CD14-positive monocyte (primary cell): ENCODE measurements at regions not wholly inside any gene's neighbourhood (a gene's known extent, or its start where the extent isn't known, plus 50 kb on each side); places are given as distances from the start of the nearest gene placed in this dataset.

Experiments
- DNase-seq, 3 donors: peaks; one replicate each; pipeline ENCODE4 v3.0.0-alpha.2; 2011 to 2022
- H2AFZ ChIP-seq: 2 replicates; pipeline ENCODE4 v1.6.0; 2012; ENCODE audit warnings: mild to moderate bottlenecking, low read depth, low read length, inconsistent platforms; ENCODE audit not compliant: insufficient read depth, poor library complexity, severe bottlenecking
- H3K27ac ChIP-seq, 2 donors: 1 replicate in 1 of 2; 2 replicates in 1 of 2; pipeline ENCODE4 v1.5.1; 2012 to 2013; ENCODE audit warnings: low read length in 2 of 2, control low read depth in 1 of 2, inconsistent platforms in 1 of 2, low read depth in 1 of 2, mild to moderate bottlenecking in 1 of 2
- H3K27me3 ChIP-seq, 2 donors: one replicate each; pipeline versions ENCODE4 v1.6.0 to v1.6.1; 2011 to 2013; ENCODE audit warnings: low read length in 2 of 2; ENCODE audit not compliant: control insufficient read depth in 2 of 2, insufficient read depth in 2 of 2
- H3K36me3 ChIP-seq, 2 donors: replicated peaks in 1 of 2; 1 replicate in 1 of 2; 2 replicates in 1 of 2; pipeline versions ENCODE4 v1.5.1 to v1.6.1; 2012 to 2013; ENCODE audit warnings: low read length in 2 of 2, control low read depth in 1 of 2, inconsistent platforms in 1 of 2, mild to moderate bottlenecking in 1 of 2; ENCODE audit not compliant: insufficient read depth in 2 of 2, control insufficient read depth in 1 of 2
- H3K4me1 ChIP-seq, 2 donors: 1 replicate in 1 of 2; 2 replicates in 1 of 2; pipeline versions ENCODE4 v1.5.1 to v1.6.1; 2012 to 2013; ENCODE audit warnings: low read length in 2 of 2, control low read depth in 1 of 2, inconsistent platforms in 1 of 2, mild to moderate bottlenecking in 1 of 2, moderate library complexity in 1 of 2; ENCODE audit not compliant: insufficient read depth in 2 of 2, control insufficient read depth in 1 of 2
- H3K4me2 ChIP-seq: replicated peaks from 2 replicates; pipeline ENCODE3; 2012; ENCODE audit warnings: low read length, moderate library complexity, mild to moderate bottlenecking; ENCODE audit not compliant: poor library complexity, severe bottlenecking; ENCODE audit errors: extremely low read depth
- H3K4me3 ChIP-seq, 3 experiments: fragments of 200-600 bp in 1 of 3; sonication (generic) in 1 of 3; replicated peaks in 1 of 3; 1 replicate in 2 of 3; 2 replicates in 1 of 3; pipeline ENCODE4 v1.5.1; 2011 to 2013; ENCODE audit warnings: low read length in 3 of 3, mild to moderate bottlenecking in 3 of 3, control low read depth in 2 of 3, low read depth in 2 of 3, inconsistent platforms in 1 of 3, moderate library complexity in 1 of 3
- H3K79me2 ChIP-seq: 2 replicates; pipeline ENCODE4 v1.6.0; 2012; ENCODE audit warnings: mild to moderate bottlenecking, control low read depth, inconsistent platforms, low read length, moderate library complexity; ENCODE audit not compliant: insufficient read depth
- H3K9ac ChIP-seq: 2 replicates; pipeline ENCODE4 v1.6.0; 2017; ENCODE audit warnings: low read length, mild to moderate bottlenecking; ENCODE audit not compliant: insufficient read depth, poor library complexity, severe bottlenecking
- H3K9me3 ChIP-seq, 2 donors: replicated peaks in 1 of 2; 1 replicate in 1 of 2; 2 replicates in 1 of 2; pipeline versions ENCODE4 v1.5.1 to v1.6.1; 2012 to 2013; ENCODE audit warnings: low read length in 2 of 2, control low read depth in 1 of 2; ENCODE audit not compliant: control insufficient read depth in 1 of 2, insufficient read depth in 1 of 2
- H4K20me1 ChIP-seq: 2 replicates; pipeline ENCODE4 v1.6.0; 2012; ENCODE audit warnings: mild to moderate bottlenecking, low read length, control low read depth, moderate library complexity; ENCODE audit not compliant: insufficient read depth
- H3K27ac Mint-ChIP-seq, 7 donors: one replicate each; pipeline ENCODE4 v1.8.0; 2020; ENCODE audit warnings: mild to moderate bottlenecking in 7 of 7, mixed read lengths in 7 of 7, moderate library complexity in 6 of 7, inconsistent platforms in 2 of 7
- H3K27me3 Mint-ChIP-seq, 3 donors: one replicate each; pipeline ENCODE4 v1.8.0; 2021 to 2022; ENCODE audit warnings: low read depth in 3 of 3, mild to moderate bottlenecking in 3 of 3, mixed read lengths in 3 of 3, moderate library complexity in 3 of 3, inconsistent platforms in 1 of 3
- H3K36me3 Mint-ChIP-seq, 2 donors: one replicate each; pipeline ENCODE4 v1.8.0; 2020; ENCODE audit warnings: mixed read lengths in 2 of 2, inconsistent platforms in 1 of 2, mild to moderate bottlenecking in 1 of 2
- H3K4me1 Mint-ChIP-seq: one replicate; pipeline ENCODE4 v1.8.0; 2020; ENCODE audit warnings: mild to moderate bottlenecking, mixed read lengths
- H3K4me3 Mint-ChIP-seq, 2 donors: one replicate each; pipeline ENCODE4 v1.8.0; 2020; ENCODE audit warnings: mild to moderate bottlenecking in 2 of 2, mixed read lengths in 2 of 2, moderate library complexity in 1 of 2
- H3K9me3 Mint-ChIP-seq, 7 donors: one replicate each; pipeline ENCODE4 v1.8.0; 2020 to 2022; ENCODE audit warnings: mixed read lengths in 7 of 7, mild to moderate bottlenecking in 6 of 7, moderate library complexity in 6 of 7, inconsistent platforms in 2 of 7
- WGBS: methylation state at CpG from one replicate; pipeline ENCODE4 v1.1.5; 2013; ENCODE audit warnings: missing lambda C conversion rate; ENCODE audit not compliant: insufficient coverage; 5-methylcytosine and 5-hydroxymethylcytosine counted together
- intact Hi-C, 2 donors: fragments of 100-400 bp; cut with micrococcal nuclease; formaldehyde crosslinking; loops; one replicate each; pipeline versions ENCODE4 v1.15.0 to v1.15.1; 2023
- TF ChIP-seq, protein P1 (sequence below): fragments of 200-600 bp; IDR thresholded peaks from one replicate; pipeline ENCODE4 v1.8.0; 2022; ENCODE audit warnings: antibody characterized with exemption, mild to moderate bottlenecking

DNA sequence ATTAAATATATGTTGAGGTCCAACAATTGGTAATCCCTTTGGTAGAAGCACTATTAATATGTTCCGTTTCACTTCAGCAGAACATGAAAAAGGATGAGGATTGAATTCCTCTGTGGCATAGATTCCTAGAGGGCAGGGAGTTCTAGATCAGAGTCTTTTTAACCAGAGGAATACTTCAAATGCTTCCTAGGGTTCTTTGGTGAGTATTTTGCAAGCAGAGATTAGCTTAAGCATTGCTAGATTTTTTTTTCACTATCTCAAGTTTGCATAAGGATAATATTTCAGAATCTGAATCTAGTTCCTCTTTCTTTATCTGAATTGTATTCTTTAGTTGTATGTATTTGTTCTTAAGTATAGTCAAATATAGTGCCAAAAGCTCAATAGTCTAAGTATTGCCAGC lies 116.6 kb upstream of the ADAMTSL1 start:
- H3K4me3 ChIP-seq: no peak overlapping the region
- Mint-ChIP-seq H3K27ac (no peak overlapping the region), H3K27me3 (no peaks in the 10 kb centered on the region), H3K4me3 (no peak overlapping the region), H3K36me3 (no peaks in the 10 kb centered on the region), H3K9me3 (peaks cover 0 to 2% (median 0%) of the 10 kb centered on the region in 7 donors), H3K4me1 (no peaks in the 10 kb centered on the region)
- intact Hi-C loops: no loop called here
- H2AFZ ChIP-seq: no peak overlapping the region
- H4K20me1 ChIP-seq: no peaks in the 10 kb centered on the region
- H3K36me3 ChIP-seq: no peaks in the 10 kb centered on the region
- H3K27me3 ChIP-seq: no peaks in the 10 kb centered on the region
- H3K27ac ChIP-seq: no peak overlapping the region
- H3K9ac ChIP-seq: no peak overlapping the region
- TF ChIP-seq, protein P1, sequence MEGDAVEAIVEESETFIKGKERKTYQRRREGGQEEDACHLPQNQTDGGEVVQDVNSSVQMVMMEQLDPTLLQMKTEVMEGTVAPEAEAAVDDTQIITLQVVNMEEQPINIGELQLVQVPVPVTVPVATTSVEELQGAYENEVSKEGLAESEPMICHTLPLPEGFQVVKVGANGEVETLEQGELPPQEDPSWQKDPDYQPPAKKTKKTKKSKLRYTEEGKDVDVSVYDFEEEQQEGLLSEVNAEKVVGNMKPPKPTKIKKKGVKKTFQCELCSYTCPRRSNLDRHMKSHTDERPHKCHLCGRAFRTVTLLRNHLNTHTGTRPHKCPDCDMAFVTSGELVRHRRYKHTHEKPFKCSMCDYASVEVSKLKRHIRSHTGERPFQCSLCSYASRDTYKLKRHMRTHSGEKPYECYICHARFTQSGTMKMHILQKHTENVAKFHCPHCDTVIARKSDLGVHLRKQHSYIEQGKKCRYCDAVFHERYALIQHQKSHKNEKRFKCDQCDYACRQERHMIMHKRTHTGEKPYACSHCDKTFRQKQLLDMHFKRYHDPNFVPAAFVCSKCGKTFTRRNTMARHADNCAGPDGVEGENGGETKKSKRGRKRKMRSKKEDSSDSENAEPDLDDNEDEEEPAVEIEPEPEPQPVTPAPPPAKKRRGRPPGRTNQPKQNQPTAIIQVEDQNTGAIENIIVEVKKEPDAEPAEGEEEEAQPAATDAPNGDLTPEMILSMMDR: no peak
- H3K4me2 ChIP-seq: no peak overlapping the region
- no peaks in the 10 kb centered on the region for H3K4me1 ChIP-seq
- WGBS: no CpG with 5 or more reads among the region's 1 CpG
- H3K9me3 ChIP-seq: no peaks in the 10 kb centered on the region
- no peaks in the 10 kb centered on the region for H3K79me2 ChIP-seq
- DNase-seq: no peak

DNA sequence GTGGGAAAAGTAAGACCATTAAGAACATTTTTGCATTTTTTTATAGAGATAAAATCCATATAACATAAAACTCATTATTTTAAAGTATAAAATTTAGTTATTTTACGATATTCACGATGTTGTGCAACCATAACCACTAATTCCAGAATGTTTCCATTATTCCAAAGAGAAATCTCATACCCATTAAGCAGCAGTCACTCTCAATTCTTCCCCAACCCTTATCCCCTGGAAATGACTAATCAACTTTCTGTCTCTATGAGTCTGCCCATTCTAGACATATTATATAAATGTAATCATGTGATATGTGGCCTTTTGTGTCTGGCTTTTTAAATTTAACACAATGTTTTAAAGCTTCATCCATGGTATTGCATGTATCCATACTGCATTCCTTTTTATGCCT lies 115.6 kb upstream of the ADAMTSL1 start:
- no peak overlapping the region for H3K9ac ChIP-seq
- H3K4me3 Mint-ChIP-seq: no peak overlapping the region

More for the DNA sequence above, 115.6 kb upstream of the ADAMTSL1 start:
- Histone ChIP-seq H3K4me3 (no peak overlapping the region), H3K79me2 (no peaks in the 10 kb centered on the region), H3K9me3 (no peaks in the 10 kb centered on the region), H3K4me1 (no peaks in the 10 kb centered on the region), H3K36me3 (no peaks in the 10 kb centered on the region), H3K4me2 (no peak overlapping the region), H3K27me3 (no peaks in the 10 kb centered on the region), H3K27ac (no peak overlapping the region), H4K20me1 (no peaks in the 10 kb centered on the region), H2AFZ (no peak overlapping the region)
- no CpG with 5 or more reads among the region's 2 CpGs for WGBS
- Mint-ChIP-seq H3K27ac (no peak overlapping the region), H3K4me1 (no peaks in the 10 kb centered on the region), H3K9me3 (peaks cover 0 to 2% (median 0%) of the 10 kb centered on the region in 7 donors), H3K36me3 (no peaks in the 10 kb centered on the region), H3K27me3 (no peaks in the 10 kb centered on the region)
- TF ChIP-seq, protein P1: no peak
- intact Hi-C loops: no loop called here
- DNase-seq: no peak
